ENCODE measurements at regions not wholly inside any gene's neighbourhood (a gene's known extent, or its start where the extent isn't known, plus 50 kb on each side); places are given as distances from the start of the nearest gene placed in this dataset.

DNA sequence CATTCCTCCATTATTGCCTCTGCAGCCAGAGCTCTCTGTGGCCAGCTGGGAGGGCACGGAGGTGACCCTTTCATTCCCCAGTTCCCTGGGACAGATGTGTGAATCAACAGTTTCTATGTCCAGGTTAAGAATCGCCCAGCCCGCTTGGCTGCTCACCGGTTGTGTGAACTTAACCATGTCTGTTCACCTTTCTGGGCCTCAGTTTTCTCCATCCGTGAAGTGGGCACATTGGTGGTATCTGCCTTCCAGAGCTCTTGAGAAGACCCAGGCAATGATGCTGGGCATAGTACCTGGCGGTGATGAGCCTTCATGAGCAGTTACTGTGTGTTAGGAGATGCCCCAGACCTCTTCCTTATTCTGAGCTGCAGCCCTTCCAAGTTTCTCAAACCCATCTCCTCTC lies 238.3 kb downstream of the MATN1 start:
- no peak for TF ChIP-seq POLR2A (IDR thresholded peaks at IDR 0.05)
- no peak for TF ChIP-seq POLR2AphosphoS5 (IDR thresholded peaks at IDR 0.05)
- TF ChIP-seq, protein P1, sequence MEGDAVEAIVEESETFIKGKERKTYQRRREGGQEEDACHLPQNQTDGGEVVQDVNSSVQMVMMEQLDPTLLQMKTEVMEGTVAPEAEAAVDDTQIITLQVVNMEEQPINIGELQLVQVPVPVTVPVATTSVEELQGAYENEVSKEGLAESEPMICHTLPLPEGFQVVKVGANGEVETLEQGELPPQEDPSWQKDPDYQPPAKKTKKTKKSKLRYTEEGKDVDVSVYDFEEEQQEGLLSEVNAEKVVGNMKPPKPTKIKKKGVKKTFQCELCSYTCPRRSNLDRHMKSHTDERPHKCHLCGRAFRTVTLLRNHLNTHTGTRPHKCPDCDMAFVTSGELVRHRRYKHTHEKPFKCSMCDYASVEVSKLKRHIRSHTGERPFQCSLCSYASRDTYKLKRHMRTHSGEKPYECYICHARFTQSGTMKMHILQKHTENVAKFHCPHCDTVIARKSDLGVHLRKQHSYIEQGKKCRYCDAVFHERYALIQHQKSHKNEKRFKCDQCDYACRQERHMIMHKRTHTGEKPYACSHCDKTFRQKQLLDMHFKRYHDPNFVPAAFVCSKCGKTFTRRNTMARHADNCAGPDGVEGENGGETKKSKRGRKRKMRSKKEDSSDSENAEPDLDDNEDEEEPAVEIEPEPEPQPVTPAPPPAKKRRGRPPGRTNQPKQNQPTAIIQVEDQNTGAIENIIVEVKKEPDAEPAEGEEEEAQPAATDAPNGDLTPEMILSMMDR (IDR thresholded peaks at IDR 0.05) = no peak
